Posterior vena cava (tissue), 2 donors: ENCODE measurements at regions not wholly inside any gene's neighbourhood (a gene's known extent, or its start where the extent isn't known, plus 50 kb on each side); places are given as distances from the start of the nearest gene placed in this dataset.
"Not testable (repeated sequence)": the region's sequence is repeated elsewhere in the genome, so short reads cannot be mapped to it uniquely, and the experiment has no call there.

Experiments used
- DNase-seq: peaks from one replicate; pipeline ENCODE4 v3.0.0-alpha.2; 2020; ENCODE audit warnings: low spot score
- intact Hi-C, 2 donors: fragments of 100-400 bp; cut with DNase I; formaldehyde crosslinking; loops; one replicate each; pipeline versions ENCODE4 v1.14.1 to v1.14.2; 2022 to 2023
- donor health status: DM: yes; HTN: yes; CAD: no.
- donor health status: DM: yes; HTN: yes; CAD: no.

GRCh38 chr5:104049752-104050151 lies 487.2 kb upstream of the NUDT12 start:
- DNase-seq = no peak
- intact Hi-C loops = no loop called here

GRCh38 chr5:104048231-104048630 lies 485.6 kb upstream of the NUDT12 start:
- no peak for DNase-seq
- intact Hi-C loops = no loop called here

- DNase-seq = no peak
- intact Hi-C loops = no loop called here
These were observed 483.4 kb upstream of the NUDT12 start for GRCh38 chr5:104045987-104046386.

GRCh38 chr5:104039871-104040270 lies 477.3 kb upstream of the NUDT12 start:
- intact Hi-C loops, DNase-seq: not testable (repeated sequence)

- DNase-seq, intact Hi-C loops: not testable (repeated sequence)
These were observed 474.5 kb upstream of the NUDT12 start for GRCh38 chr5:104037136-104037535.

GRCh38 chr5:104033186-104033585 lies 470.6 kb upstream of the NUDT12 start:
- intact Hi-C loops, DNase-seq: not testable (repeated sequence)

GRCh38 chr5:104024538-104024937 lies 461.9 kb upstream of the NUDT12 start:
- intact Hi-C loops = loop anchor here in 1 of 2 donors (5.0 kb wide), 1 partner anchor 1358 kb away; no protein-coding TSS in a partner anchor
- DNase-seq = no peak

GRCh38 chr5:104023739-104024138 lies 461.1 kb upstream of the NUDT12 start:
- DNase-seq = no peak
- intact Hi-C loops = loop anchor here in 1 of 2 donors (5.0 kb wide), 1 partner anchor 1359 kb away; no protein-coding TSS in a partner anchor

- no peak for DNase-seq
- intact Hi-C loops = loop anchor here in 1 of 2 donors (5.0 kb wide), 1 partner anchor 1362 kb away; no protein-coding TSS in a partner anchor
These were observed 457.4 kb upstream of the NUDT12 start for GRCh38 chr5:104019956-104020355.

GRCh38 chr5:104018299-104018698 lies 455.7 kb upstream of the NUDT12 start:
- no peak for DNase-seq
- intact Hi-C loops = no loop called here

GRCh38 chr5:104016646-104017045 lies 454.1 kb upstream of the NUDT12 start:
- no peak for DNase-seq
- intact Hi-C loops = no loop called here

GRCh38 chr5:104015765-104016164 lies 453.2 kb upstream of the NUDT12 start:
- no peak for DNase-seq
- intact Hi-C loops = no loop called here

GRCh38 chr5:104002783-104003182 lies 440.2 kb upstream of the NUDT12 start:
- intact Hi-C loops = loop anchor here in 1 of 2 donors (2.0 kb wide), 1 partner anchor 70 kb away; no protein-coding TSS in a partner anchor
- not testable (repeated sequence) for DNase-seq

GRCh38 chr5:104001136-104001535 lies 438.5 kb upstream of the NUDT12 start:
- DNase-seq = no peak
- intact Hi-C loops = no loop called here

- intact Hi-C loops = no loop called here
- DNase-seq = no peak
These were observed 430.4 kb upstream of the NUDT12 start for GRCh38 chr5:103993031-103993430.

- DNase-seq = no peak
- intact Hi-C loops = no loop called here
These were observed 427.5 kb upstream of the NUDT12 start for GRCh38 chr5:103990064-103990463.

- no peak for DNase-seq
- intact Hi-C loops = no loop called here
These were observed 419.0 kb upstream of the NUDT12 start for GRCh38 chr5:103981592-103981991.

- DNase-seq = no peak
- intact Hi-C loops = loop anchor here in 1 of 2 donors (5.0 kb wide), 1 partner anchor 651 kb away; no protein-coding TSS in a partner anchor
These were observed 411.1 kb upstream of the NUDT12 start for GRCh38 chr5:103973669-103974068.

GRCh38 chr5:103966295-103966694 lies 403.7 kb upstream of the NUDT12 start:
- DNase-seq, intact Hi-C loops: not testable (repeated sequence)

- intact Hi-C loops = no loop called here
- DNase-seq = no peak
These were observed 399.4 kb upstream of the NUDT12 start for GRCh38 chr5:103962023-103962422.

- intact Hi-C loops = no loop called here
- peak; percentile 72 for DNase-seq
These were observed 391.2 kb upstream of the NUDT12 start for GRCh38 chr5:103953601-103954382.
